ENCODE measurements at regions not wholly inside any gene's neighbourhood (a gene's known extent, or its start where the extent isn't known, plus 50 kb on each side); places are given as distances from the start of the nearest gene placed in this dataset.

GRCh38 chr5:8097146-8097545 is 228.2 kb downstream of the MTRR start:
- no peaks in the 10 kb centered on the region for H3K9me3 ChIP-seq
- no peak for TF ChIP-seq NFE2L2 (conservative IDR thresholded peaks at IDR 0.05; ENCODE audit: low read length)
- no peak for TF ChIP-seq ESRRA (IDR thresholded peaks at IDR 0.05; ENCODE audit: borderline replicate concordance, low read length)
- no peak for TF ChIP-seq POLR2A (IDR thresholded peaks at IDR 0.05; ENCODE audit: low read length)
- TF ChIP-seq GATA3 (IDR thresholded peaks at IDR 0.05; ENCODE audit: borderline replicate concordance) = no peak
- no peak for TF ChIP-seq RARB (CRISPR knock-in tag; IDR thresholded peaks at IDR 0.05)
- no peak for TF ChIP-seq EHF (CRISPR knock-in tag; IDR thresholded peaks at IDR 0.05)
- no peak for TF ChIP-seq JUN (IDR thresholded peaks at IDR 0.05)
- no peak for TF ChIP-seq REST (IDR thresholded peaks at IDR 0.05)
- no peak for TF ChIP-seq USF2 (IDR thresholded peaks at IDR 0.05)
- no peak for TF ChIP-seq ZFP36 (IDR thresholded peaks at IDR 0.05; ENCODE audit: borderline replicate concordance, partially characterized antibody)
- TF ChIP-seq SREBF2 (IDR thresholded peaks at IDR 0.05) = no peak
- no peak for TF ChIP-seq EHMT2 (IDR thresholded peaks at IDR 0.05; ENCODE audit: low read depth)
- no peak for TF ChIP-seq CBX8 (IDR thresholded peaks at IDR 0.05)
- ChIA-PET CTCF (interaction anchor here (0.7 kb wide), 1 partner anchor 678 kb away, joined by 3 read pairs; no protein-coding TSS in a partner anchor), POLR2A (no interaction called here)
- H3K27ac ChIP-seq = no peak overlapping the region
- no peak for ATAC-seq
- WGBS (ENCODE audit: missing lambda C conversion rate) = 3% methylated on average over 3 of the region's 3 CpGs
- DNase-seq (ENCODE audit: low read depth in 1 of 2, low spot score in 1 of 2) = no peak
- H3K4me3 ChIP-seq = no peak overlapping the region
- no peaks in the 10 kb centered on the region for H3K4me1 ChIP-seq
- FAIRE-seq = no peak
- no peak overlapping the region for H3K4me2 ChIP-seq

- no peak for FAIRE-seq
- Histone ChIP-seq H3K4me1 (no peaks in the 10 kb centered on the region), H3K4me2 (no peak overlapping the region), H3K4me3 (no peak overlapping the region), H3K27ac (no peak overlapping the region), H3K9me3 (no peaks in the 10 kb centered on the region)
- ATAC-seq = no peak
- WGBS (ENCODE audit: missing lambda C conversion rate) = 41% methylated on average over 2 of the region's 2 CpGs
- CTCF ChIA-PET = no interaction called here
- no peak for TF ChIP-seq HDAC2 (IDR thresholded peaks at IDR 0.05)
- TF ChIP-seq FOSL2 (IDR thresholded peaks at IDR 0.05) = no peak
- TF ChIP-seq FOSL2 (CRISPR knock-in tag; IDR thresholded peaks at IDR 0.05) = no peak
- TF ChIP-seq EHF (CRISPR knock-in tag; IDR thresholded peaks at IDR 0.05) = no peak
- no peak for TF ChIP-seq NR3C1 (IDR thresholded peaks at IDR 0.05)
- no peak for TF ChIP-seq EHMT2 (IDR thresholded peaks at IDR 0.05; ENCODE audit: low read depth)
- no peak for TF ChIP-seq CBX2 (IDR thresholded peaks at IDR 0.05; ENCODE audit: borderline replicate concordance, low read depth)
- TF ChIP-seq NFE2L2 (conservative IDR thresholded peaks at IDR 0.05; ENCODE audit: low read length) = no peak
- no peak for TF ChIP-seq BCL3 (IDR thresholded peaks at IDR 0.05)
- TF ChIP-seq HES2 (IDR thresholded peaks at IDR 0.05) = no peak
- TF ChIP-seq RFX5 (IDR thresholded peaks at IDR 0.05) = no peak
- TF ChIP-seq BHLHE40 (IDR thresholded peaks at IDR 0.05; ENCODE audit: low read depth, low read length) = no peak
- no peak for TF ChIP-seq RCOR1 (IDR thresholded peaks at IDR 0.05; ENCODE audit: low read depth, low read length)
- no peak for TF ChIP-seq ZC3H11A (IDR thresholded peaks at IDR 0.05)
- TF ChIP-seq SMC3 (IDR thresholded peaks at IDR 0.05) = no peak
- TF ChIP-seq ZNF302 (CRISPR knock-in tag; IDR thresholded peaks at IDR 0.05) = no peak
- TF ChIP-seq MAX (IDR thresholded peaks at IDR 0.05) = no peak
- TF ChIP-seq JUNB (IDR thresholded peaks at IDR 0.05) = no peak
- TF ChIP-seq MYC (IDR thresholded peaks at IDR 0.05; ENCODE audit: borderline replicate concordance, low read length) = no peak
- TF ChIP-seq KDM1A (IDR thresholded peaks at IDR 0.05; ENCODE audit: low read depth) = no peak
- POLR2A ChIA-PET = no interaction called here
- DNase-seq (ENCODE audit: low read depth in 1 of 2, low spot score in 1 of 2) = no peak
Observed at GRCh38 chr5:8098081-8098480, 229.1 kb downstream of the MTRR start.
